IMR-90 (cell line): ENCODE measurements at regions not wholly inside any gene's neighbourhood (a gene's known extent, or its start where the extent isn't known, plus 50 kb on each side); places are given as distances from the start of the nearest gene placed in this dataset.
A peak's percentile ranks its signal among the peaks of the same experiment; 100 is the strongest.

Source experiments
- ATAC-seq: fragments of 200-7000 bp; cut with Tn5 transposase; 2 replicates; pipeline ENCODE4 v1.9.1; 2020; ENCODE audit warnings: low read depth, mild to moderate bottlenecking, moderate library complexity
- BruUV-seq: library from RNA; stranded (reverse); fragments of 400-500 nt; replicated peaks from 2 replicates; lab custom pipeline; 2021; lab: Mats Ljungman, UMichigan
- CTCF ChIA-PET: fragments of 300-600 bp; formaldehyde crosslinking; extraction: SDS; loops from one replicate; lab custom pipeline; 2021; ENCODE audit warnings: antibody characterized with exemption; lab: Yijun Ruan, JAX
- POLR2A ChIA-PET: fragments of 300-600 bp; sonication (Branson Sonifier 250); formaldehyde crosslinking; loops from one replicate; lab custom pipeline; 2022; ENCODE audit warnings: antibody characterized with exemption; ENCODE audit not compliant: unreplicated experiment; lab: Charles Lee
- DNase-seq: peaks from one replicate; pipeline ENCODE4 v3.0.0; 2013
- H2AFZ ChIP-seq: replicated peaks from 2 replicates; pipeline ENCODE3; 2013; ENCODE audit warnings: low read length, mild to moderate bottlenecking; ENCODE audit not compliant: poor library complexity
- H2AK5ac ChIP-seq: 2 replicates; pipeline ENCODE4 v1.6.1; 2013; ENCODE audit warnings: low read depth, low read length, inconsistent platforms
- H2AK9ac ChIP-seq: replicated peaks from 2 replicates; pipeline ENCODE3; 2013; ENCODE audit warnings: mild to moderate bottlenecking, low read depth, low read length, moderate library complexity; ENCODE audit not compliant: poor library complexity
- H2BK120ac ChIP-seq: 2 replicates; pipeline ENCODE4 v1.6.1; 2013; ENCODE audit warnings: low read depth, low read length, inconsistent platforms
- H2BK15ac ChIP-seq: 3 replicates; pipeline ENCODE4 v1.6.1; 2013; ENCODE audit warnings: low read depth, low read length, inconsistent platforms
- H2BK20ac ChIP-seq: 2 replicates; pipeline ENCODE4 v1.6.1; 2013; ENCODE audit warnings: low read depth, mild to moderate bottlenecking, inconsistent platforms, low read length, moderate library complexity
- H2BK5ac ChIP-seq: 2 replicates; pipeline ENCODE4 v1.6.1; 2013; ENCODE audit warnings: mild to moderate bottlenecking, low read depth, low read length, inconsistent platforms; ENCODE audit not compliant: poor library complexity, severe bottlenecking
- H3K14ac ChIP-seq: replicated peaks from 2 replicates; pipeline ENCODE4 v1.6.1; 2013; ENCODE audit warnings: low read depth, low read length, inconsistent platforms
- H3K18ac ChIP-seq: 2 replicates; pipeline ENCODE4 v1.6.1; 2013; ENCODE audit warnings: low read depth, low read length, control low read depth
- H3K23ac ChIP-seq: 2 replicates; pipeline ENCODE4 v1.6.1; 2013; ENCODE audit warnings: low read depth, low read length, inconsistent platforms
- H3K27ac ChIP-seq: 2 replicates; pipeline ENCODE4 v1.5.1; 2013; ENCODE audit warnings: mild to moderate bottlenecking, control low read depth, low read length; ENCODE audit not compliant: insufficient read depth
- H3K27me3 ChIP-seq: 2 replicates; pipeline ENCODE4 v1.6.1; 2013; ENCODE audit warnings: low read length; ENCODE audit not compliant: control insufficient read depth, insufficient read depth
- H3K36me3 ChIP-seq: 2 replicates; pipeline ENCODE4 v1.6.1; 2013; ENCODE audit warnings: low read length, mixed read lengths; ENCODE audit not compliant: control insufficient read depth, insufficient read depth
- H3K4ac ChIP-seq: 2 replicates; pipeline ENCODE4 v1.6.1; 2013; ENCODE audit warnings: low read depth, low read length, inconsistent platforms
- H3K4me1 ChIP-seq: 2 replicates; pipeline ENCODE4 v1.6.1; 2013; ENCODE audit warnings: low read length, mixed read lengths; ENCODE audit not compliant: control insufficient read depth, insufficient read depth
- H3K4me2 ChIP-seq: 2 replicates; pipeline ENCODE4 v1.6.1; 2013; ENCODE audit warnings: low read depth, mild to moderate bottlenecking, control low read depth, low read length, moderate library complexity
- H3K4me3 ChIP-seq: 2 replicates; pipeline ENCODE4 v1.5.1; 2013; ENCODE audit warnings: low read depth, mild to moderate bottlenecking, control low read depth, low read length, moderate library complexity; ENCODE audit not compliant: insufficient read depth
- H3K56ac ChIP-seq: 2 replicates; pipeline ENCODE4 v1.6.1; 2013; ENCODE audit warnings: low read length, inconsistent platforms; ENCODE audit not compliant: insufficient read depth; ENCODE audit errors: extremely low read depth
- H3K79me1 ChIP-seq, 2 experiments: 2 replicates each; pipeline ENCODE4 v1.6.1; 2013; ENCODE audit warnings: low read length in 2 of 2, inconsistent platforms in 1 of 2, low read depth in 1 of 2
- H3K9ac ChIP-seq: 2 replicates; pipeline ENCODE4 v1.6.1; 2013; ENCODE audit warnings: low read depth, low read length, control low read depth
- H3K9me1 ChIP-seq: 2 replicates; pipeline ENCODE4 v1.6.1; 2013; ENCODE audit warnings: low read length, inconsistent platforms; ENCODE audit not compliant: insufficient read depth
- H3K9me3 ChIP-seq: 2 replicates; pipeline ENCODE4 v1.6.1; 2013; ENCODE audit warnings: low read length; ENCODE audit not compliant: control insufficient read depth, insufficient read depth
- H4K20me1 ChIP-seq: 2 replicates; pipeline ENCODE4 v1.6.1; 2013; ENCODE audit warnings: low read length, inconsistent platforms; ENCODE audit not compliant: insufficient read depth
- H4K5ac ChIP-seq: 2 replicates; pipeline ENCODE4 v1.6.1; 2013; ENCODE audit warnings: mild to moderate bottlenecking, low read depth, low read length, control low read depth
- H4K8ac ChIP-seq, 2 experiments: 2 replicates each; pipeline ENCODE4 v1.6.1; 2013; ENCODE audit warnings: low read depth in 2 of 2, low read length in 2 of 2, control low read depth in 1 of 2, inconsistent platforms in 1 of 2
- H4K91ac ChIP-seq: 2 replicates; pipeline ENCODE4 v1.6.1; 2013; ENCODE audit warnings: low read depth, low read length, inconsistent platforms; ENCODE audit not compliant: insufficient read depth
- BHLHE40 ChIP-seq: fragments of 150-350 bp; IDR thresholded peaks from 2 replicates; pipeline ENCODE4 v1.6.1; 2016; ENCODE audit warnings: mild to moderate bottlenecking, low read depth, low read length
- CHD1 ChIP-seq: IDR thresholded peaks from 2 replicates; pipeline ENCODE4 v1.6.1; 2012; ENCODE audit warnings: low read depth, low read length, improper control_type of control experiment
- FOS ChIP-seq: fragments of 150-350 bp; IDR thresholded peaks from 2 replicates; pipeline ENCODE4 v1.6.1; 2016; ENCODE audit warnings: low read depth, low read length
- RFX5 ChIP-seq: IDR thresholded peaks from 2 replicates; pipeline ENCODE4 v1.8.0; 2012; ENCODE audit warnings: low read depth, mild to moderate bottlenecking, low read length, moderate library complexity
- USF2 ChIP-seq: fragments of 150-350 bp; IDR thresholded peaks from 2 replicates; pipeline ENCODE4 v1.6.1; 2017; ENCODE audit warnings: mild to moderate bottlenecking, antibody characterized with exemption, low read length, low read depth
- WGBS, 2 experiments: methylation state at CpG; one replicate each; pipeline versions ENCODE4 v1.1.5 to v1.1.7; 2013; ENCODE audit warnings: missing lambda C conversion rate in 2 of 2; ENCODE audit not compliant: insufficient read length in 1 of 2; ENCODE audit errors: extremely low coverage in 2 of 2; 5-methylcytosine and 5-hydroxymethylcytosine counted together
- dilution Hi-C: fragments of 300-500 bp; cut with HindIII; formaldehyde crosslinking; loops from one replicate; pipeline ENCODE4 v1.14.3; 2018; ENCODE audit warnings: low sequenced_read_pairs; ENCODE audit not compliant: unreplicated experiment
- in situ Hi-C: fragments of 300-500 bp; cut with MboI; formaldehyde crosslinking; loops from 3 replicates; pipeline ENCODE4 v1.14.3; 2019; ENCODE audit warnings: low sequenced_read_pairs, inconsistent platforms, mixed read lengths
- intact Hi-C: fragments of 100-400 bp; cut with micrococcal nuclease; formaldehyde crosslinking; loops from 2 replicates; pipeline ENCODE4 v1.10.0; 2022

- TF ChIP-seq CHD1 = no peak
- no peak for TF ChIP-seq USF2
- no peak for TF ChIP-seq FOS
- TF ChIP-seq BHLHE40 = no peak
- TF ChIP-seq RFX5 = no peak
- DNase-seq = no peak
- no peak overlapping the region for H2BK15ac ChIP-seq
- H3K14ac ChIP-seq = no peak overlapping the region
- H3K4me1 ChIP-seq = peaks cover 14% of the 10 kb centered on the region
- H3K4me3 ChIP-seq = no peak overlapping the region
- H2BK120ac ChIP-seq = 0 out of 2 replicates have a peak overlapping the region, but pooled peaks have one; percentile 26
- H3K9ac ChIP-seq = no peak overlapping the region
- no peak overlapping the region; the same call in 1 of the 2 replicates for H3K18ac ChIP-seq
- H3K79me1 ChIP-seq = no peaks in the 10 kb centered on the region
- ChIA-PET CTCF (interaction anchor here (0.6 kb wide), 1 partner anchor 530 kb away, joined by 4 read pairs; no protein-coding TSS in a partner anchor), POLR2A (no interaction called here)
- no peak overlapping the region for H2BK20ac ChIP-seq
- dilution Hi-C loops = no loop called here
- no peak overlapping the region for H2AK9ac ChIP-seq
- H2BK5ac ChIP-seq = no peak overlapping the region
- H3K27ac ChIP-seq = no peak overlapping the region
- no peak overlapping the region for H3K56ac ChIP-seq
- no TSS peak for BruUV-seq
- H4K8ac ChIP-seq = no peak overlapping the region
- no peak overlapping the region for H3K4me2 ChIP-seq
- intact Hi-C loops = loop anchor here (10.0 kb wide), 1 partner anchor 641 kb away; no protein-coding TSS in a partner anchor
- no peaks in the 10 kb centered on the region for H4K20me1 ChIP-seq
- no peak overlapping the region for H3K4ac ChIP-seq
- no peak for ATAC-seq
- in situ Hi-C loops = no loop called here
- no peak overlapping the region for H2AFZ ChIP-seq
- no peaks in the 10 kb centered on the region for H3K36me3 ChIP-seq
- no peak overlapping the region for H2AK5ac ChIP-seq
- no CpG with 5 or more reads among the region's 7 CpGs for WGBS, 2 experiments
- no peak overlapping the region for H4K91ac ChIP-seq
- no peaks in the 10 kb centered on the region for H3K9me3 ChIP-seq
- H3K27me3 ChIP-seq = no peaks in the 10 kb centered on the region
- no peak overlapping the region for H4K5ac ChIP-seq
- H3K9me1 ChIP-seq = peaks cover 3% of the 10 kb centered on the region; the same call in 1 of the 2 replicates
- H3K23ac ChIP-seq = no peak overlapping the region
Observed at GRCh38 chr3:106423321-106424225, 554.8 kb upstream of the CBLB start.
